GM21367 (cell line): ENCODE measurements at regions not wholly inside any gene's neighbourhood (a gene's known extent, or its start where the extent isn't known, plus 50 kb on each side); places are given as distances from the start of the nearest gene placed in this dataset.

Source experiments
- ATAC-seq: cut with Tn5 transposase; IDR thresholded peaks from one replicate; pipeline ENCODE4 v1.9.1; 2021; ENCODE audit not compliant: unreplicated experiment

DNA sequence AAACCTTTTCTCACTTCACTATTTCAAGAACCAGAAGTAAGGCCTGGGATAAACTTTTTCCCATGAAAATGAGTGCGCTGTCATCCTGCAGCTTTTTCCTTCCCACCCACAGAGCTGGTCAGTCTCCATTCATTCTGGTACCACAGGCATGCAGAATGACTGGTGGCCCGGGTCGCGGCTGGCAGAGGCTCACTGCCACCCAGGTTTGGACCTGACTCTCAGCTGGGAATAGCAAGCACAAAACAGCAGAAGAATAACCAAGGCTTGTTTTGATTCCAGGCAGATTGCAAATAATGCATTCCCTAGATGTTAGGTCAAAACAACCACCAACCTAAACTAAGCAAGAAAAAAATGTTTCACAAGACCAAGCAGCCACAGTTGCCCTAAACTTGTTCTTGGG is 190.5 kb upstream of the NRP1 start:
- no peak for ATAC-seq

GRCh38 chr10:33524041-33524440 is 189.6 kb upstream of the NRP1 start:
- no peak for ATAC-seq

DNA sequence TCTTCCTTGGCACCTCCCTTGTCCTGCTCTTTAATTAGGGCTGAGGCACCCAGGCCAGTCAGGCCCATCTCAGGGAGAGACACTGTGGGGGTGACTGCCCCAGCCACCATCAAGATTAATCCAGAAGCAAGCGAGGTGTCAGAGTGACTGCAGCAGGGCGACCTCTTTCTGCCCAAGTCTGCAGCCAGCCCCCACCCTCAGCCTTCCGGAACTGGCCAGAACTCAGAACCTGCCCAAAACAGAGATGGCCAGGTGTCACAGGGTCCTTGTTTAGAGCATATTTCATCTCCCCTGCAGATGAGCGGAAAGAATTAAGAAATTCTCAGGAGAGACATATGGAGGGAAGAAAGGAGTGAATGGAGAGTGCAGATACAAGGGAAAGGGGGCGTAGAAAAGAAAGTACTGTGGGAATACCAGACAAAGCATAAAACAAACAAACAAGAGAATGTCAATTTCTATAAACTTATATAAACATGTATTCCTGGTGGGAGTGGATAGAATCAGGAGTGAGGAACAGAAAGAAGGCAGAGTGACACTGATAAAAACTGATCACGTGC is 188.8 kb upstream of the NRP1 start:
- ATAC-seq = no peak

GRCh38 chr10:33521904-33522303 is 187.4 kb upstream of the NRP1 start:
- no peak for ATAC-seq

DNA sequence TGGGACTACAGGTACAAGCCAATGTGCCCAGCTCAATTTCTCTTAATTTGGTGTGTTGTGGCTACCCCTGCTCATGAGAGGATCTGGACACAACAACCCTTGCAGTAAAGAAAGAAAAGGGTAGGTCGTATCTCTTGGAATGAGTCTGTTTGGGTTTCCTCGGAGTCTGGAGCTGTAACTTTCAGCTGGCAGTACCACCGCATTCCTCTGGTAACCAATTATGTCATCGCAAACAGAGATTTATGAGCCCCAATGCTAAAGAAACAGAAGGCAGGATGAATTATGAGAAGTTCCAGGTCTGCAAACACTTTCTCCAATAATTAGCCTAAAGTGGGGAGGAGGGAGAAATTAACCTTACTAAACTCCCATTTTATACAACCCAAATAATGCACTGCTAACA is 186.6 kb upstream of the NRP1 start:
- ATAC-seq = no peak

DNA sequence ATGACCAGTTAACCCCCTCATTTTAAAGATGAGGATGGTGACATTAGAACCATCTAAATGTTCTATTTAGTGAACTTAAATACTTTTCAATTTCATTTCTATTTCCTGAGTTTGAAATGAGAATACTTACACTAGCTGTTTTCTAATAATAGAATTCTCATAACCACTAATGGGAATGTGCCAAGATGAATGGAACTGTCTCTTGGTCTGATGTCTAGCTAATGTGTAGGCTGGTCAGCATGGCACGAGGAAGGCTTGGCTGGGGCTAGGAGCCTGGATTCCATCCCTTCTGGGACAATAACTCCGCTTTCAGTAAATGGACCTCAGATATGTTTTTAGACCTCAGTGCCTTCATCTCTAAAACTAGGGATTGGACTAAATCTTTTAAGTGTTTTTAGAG is 185.8 kb upstream of the NRP1 start:
- ATAC-seq = no peak

- no peak for ATAC-seq
These were observed 184.8 kb upstream of the NRP1 start for GRCh38 chr10:33519130-33519860.

GRCh38 chr10:33510206-33510605 is 175.7 kb upstream of the NRP1 start:
- ATAC-seq = no peak

DNA sequence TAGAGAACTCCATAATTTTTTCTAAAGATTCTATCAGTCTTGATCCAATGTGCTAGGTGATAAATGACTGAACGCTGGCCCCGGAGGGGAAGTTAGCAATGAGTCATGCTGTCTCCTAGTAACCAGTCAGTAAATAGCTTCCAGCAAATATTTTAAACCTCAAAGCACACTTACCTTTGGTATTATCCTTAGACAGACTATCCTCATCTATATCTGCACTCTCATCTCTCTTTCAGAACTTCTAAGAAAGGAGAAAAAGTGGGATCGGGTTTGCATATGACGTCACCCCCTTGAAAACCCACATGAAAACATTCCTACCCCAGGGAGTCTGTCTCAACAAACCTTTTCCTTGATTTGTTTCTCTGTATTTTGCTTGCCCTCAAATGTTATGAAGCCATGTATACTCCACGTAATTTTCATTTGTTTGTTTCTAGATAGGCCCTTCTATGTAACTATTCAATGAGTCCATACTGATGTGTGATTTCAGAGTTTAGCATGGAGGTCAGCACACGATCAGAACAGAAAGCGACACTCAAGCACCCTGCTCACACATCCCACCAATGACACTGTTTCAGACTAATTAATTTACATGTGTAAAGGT is 174.9 kb upstream of the NRP1 start:
- ATAC-seq = no peak

DNA sequence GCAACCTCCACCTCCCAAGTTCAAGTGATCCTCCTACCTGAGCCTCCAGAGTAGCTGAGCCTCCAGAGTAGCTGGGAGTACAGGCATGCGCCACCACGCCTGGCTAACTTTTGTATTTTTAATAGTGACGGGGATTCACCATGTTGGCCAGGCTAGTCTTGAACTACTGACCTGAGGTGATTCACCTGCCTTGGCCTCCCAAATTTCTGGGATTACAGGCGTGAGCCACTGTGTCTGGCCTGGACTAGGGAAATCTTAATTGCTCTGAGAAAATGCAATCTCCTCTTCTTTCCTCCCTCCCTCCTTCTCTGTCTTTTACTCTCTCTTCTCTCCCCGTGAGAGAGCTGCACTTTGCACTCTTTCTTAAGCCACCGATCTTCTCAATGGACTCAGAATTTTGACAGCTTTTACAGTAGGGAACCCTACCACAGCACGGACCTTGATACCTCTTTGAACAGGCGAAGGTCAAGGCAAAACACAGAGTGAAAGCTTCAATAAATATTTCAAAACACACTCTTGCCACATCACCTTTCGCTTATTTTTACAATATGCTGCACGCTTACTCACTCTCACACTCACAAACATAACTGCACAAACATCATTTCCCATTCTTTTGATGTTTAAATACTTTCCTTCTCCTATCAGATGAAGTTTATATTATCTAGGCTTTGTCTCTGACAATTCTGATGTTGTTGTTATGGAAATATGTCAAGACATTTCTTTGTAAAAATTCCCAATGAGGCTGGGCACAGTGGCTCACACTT is 173.4 kb upstream of the NRP1 start:
- no peak for ATAC-seq

DNA sequence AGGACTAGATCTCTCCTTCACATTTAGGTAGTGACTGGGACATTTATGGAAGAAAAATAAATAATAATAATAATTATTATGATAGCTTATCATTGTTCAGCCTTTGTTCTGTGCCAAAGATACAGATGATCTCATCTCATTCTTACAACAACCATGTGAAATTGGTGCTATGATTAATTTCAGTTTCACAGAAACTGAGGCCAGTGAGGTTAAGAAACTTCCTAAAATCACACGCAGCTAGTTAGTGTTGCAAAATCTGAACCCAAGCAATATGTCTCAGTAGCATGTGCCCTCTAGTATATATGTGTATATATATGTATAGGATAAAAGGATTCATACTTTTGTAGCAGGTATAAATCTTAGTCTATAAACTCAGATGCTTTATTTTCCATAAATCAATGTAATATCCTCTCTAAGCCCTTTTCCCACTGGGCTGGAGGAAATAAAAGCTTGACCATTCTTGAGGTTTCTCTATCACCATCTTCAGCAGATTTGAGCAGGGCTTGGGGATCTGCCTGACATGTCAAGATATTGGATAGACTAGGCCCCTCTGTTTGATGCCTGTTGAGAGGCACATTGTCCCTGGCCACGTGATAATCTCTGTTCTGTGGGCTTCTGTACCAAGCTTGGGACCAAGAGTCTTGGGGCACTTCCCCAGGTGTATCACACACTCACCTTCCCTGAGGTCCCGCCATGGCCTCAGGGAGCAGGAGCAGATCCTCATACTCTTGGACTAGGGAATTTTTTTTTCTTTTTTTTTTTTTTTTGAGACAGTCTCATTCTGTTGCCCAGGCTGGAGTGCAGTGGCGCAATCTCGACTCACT is 172.6 kb upstream of the NRP1 start:
- peak; percentile 72 for ATAC-seq

DNA sequence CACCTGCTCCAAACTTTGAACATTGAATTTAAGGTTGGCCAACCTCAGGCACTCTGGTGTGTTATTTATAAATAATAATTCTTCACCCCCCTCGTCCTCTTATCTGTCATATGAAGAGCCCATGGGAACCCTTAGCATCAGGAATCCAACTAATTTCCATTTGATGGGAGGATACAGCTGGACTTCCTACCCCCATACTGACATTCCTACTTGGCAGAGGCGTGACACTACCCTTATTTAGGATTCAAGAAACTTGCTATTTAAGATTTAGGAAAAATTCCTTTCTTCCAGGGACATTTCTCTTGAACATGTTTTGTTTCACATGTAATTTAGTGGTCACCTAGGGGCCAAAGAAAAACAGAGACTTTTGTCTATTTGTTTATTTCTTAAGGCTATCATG is 171.9 kb upstream of the NRP1 start:
- no peak for ATAC-seq

DNA sequence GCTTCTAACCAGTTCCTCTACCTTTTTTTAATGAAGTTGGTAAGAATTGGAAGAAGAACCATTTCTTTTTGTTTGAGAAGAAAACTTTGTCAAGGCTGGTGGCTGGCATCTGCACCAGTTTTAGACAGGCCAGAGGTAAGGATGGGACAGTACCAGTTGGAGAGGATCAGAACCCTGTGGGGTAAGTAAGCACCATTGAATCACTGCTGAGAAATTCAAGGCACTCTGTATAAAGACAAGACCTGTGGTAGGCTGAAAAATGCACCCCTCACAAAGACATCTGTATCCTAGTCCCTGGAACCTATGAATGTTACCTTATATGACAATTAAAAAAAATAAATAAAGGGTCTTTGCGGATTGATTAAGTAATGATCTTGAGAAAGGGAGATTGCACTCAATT is 166.7 kb upstream of the NRP1 start:
- no peak for ATAC-seq

- no peak for ATAC-seq
These were observed 164.0 kb upstream of the NRP1 start for GRCh38 chr10:33498391-33498891.

DNA sequence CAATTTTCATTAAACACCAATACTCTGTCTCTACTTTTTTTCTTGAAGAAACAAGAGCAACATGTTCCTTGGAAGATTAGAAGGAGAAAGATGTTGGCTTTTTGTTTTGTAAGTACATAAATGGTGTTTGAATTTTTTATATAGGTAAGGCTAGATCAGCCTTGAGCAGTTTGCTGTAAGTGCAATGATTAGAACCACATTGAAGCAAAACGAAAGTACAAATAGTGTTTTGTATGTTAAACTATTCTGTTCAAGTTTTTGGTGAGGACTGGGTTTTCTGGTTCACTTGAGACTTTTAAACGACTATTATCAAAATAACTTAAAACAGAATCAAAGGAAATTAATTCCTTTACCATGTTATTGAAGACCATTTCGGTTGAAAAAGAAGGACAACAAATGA is 162.9 kb upstream of the NRP1 start:
- ATAC-seq = no peak

- ATAC-seq = no peak
These were observed 161.6 kb upstream of the NRP1 start for GRCh38 chr10:33496096-33496495.

- no peak for ATAC-seq
These were observed 160.3 kb upstream of the NRP1 start for GRCh38 chr10:33494694-33495265.

DNA sequence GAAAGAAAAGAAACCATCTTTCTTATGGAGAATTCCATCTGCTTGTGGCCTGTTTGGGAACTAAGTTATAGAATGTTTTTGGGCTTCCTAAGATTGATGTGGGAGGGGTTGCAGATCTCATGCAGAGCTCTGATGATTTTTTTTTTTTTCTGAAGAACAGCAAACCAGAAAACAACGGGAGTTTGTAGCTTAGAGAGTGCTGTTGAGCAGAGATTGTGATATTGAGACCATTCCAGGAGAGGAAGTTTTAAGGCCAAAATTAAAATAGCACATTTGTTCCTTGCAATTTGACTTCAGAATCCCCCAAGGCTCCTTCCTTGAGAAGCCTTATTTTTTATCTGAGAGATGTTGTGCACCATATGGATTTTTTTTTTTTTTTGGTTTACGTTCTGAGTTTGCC is 159.5 kb upstream of the NRP1 start:
- no peak for ATAC-seq

DNA sequence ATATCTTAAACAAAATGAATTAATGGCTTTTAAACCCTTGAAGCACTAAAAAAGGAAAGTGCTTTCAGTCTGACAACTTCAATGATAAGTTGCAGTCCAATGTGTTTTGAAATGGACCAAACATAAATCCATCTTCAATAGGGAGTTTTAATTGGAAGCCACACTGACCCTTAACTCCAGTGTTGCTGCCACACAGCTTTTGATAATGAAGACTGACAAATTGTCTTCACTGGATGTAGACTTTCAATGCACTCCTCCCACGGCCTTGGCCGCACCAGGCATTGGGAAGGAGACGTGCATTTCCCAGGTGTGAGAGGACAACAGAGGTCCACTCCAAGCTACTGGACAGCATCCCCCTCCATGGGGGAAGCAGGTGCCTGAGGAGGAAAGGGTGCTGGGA is 159.0 kb upstream of the NRP1 start:
- no peak for ATAC-seq

DNA sequence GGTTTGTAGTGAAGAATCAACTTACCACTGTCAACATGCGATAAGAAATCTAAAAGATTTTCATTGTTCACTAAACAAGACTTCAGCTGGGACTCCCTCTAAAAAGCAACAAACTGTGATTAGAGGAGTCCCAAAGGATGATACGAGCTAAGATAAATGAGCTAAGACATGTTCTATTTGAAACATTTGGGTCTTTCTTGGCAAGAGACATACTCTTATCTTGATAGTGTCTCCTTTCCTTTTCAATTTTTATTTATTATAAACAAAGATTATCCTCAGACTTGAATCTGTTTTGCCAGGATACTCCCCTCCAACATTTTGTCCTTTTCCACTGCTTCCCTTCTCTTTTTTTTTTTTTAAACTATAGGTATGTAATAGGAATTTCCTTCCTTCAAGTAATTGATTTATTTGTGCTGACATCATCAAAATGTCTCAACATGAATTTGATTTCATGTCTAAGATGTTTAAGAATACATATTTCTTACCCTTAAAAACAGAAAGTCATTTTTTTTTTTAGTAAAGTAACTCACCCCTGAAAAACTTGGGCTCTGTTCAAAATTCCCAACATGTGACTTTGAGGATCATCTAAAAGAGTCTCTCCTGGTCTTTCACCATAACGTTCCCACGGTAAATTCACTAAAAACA is 158.4 kb upstream of the NRP1 start:
- no peak for ATAC-seq
